CD4-positive, alpha-beta memory T cell (primary cell): ENCODE measurements at regions not wholly inside any gene's neighbourhood (a gene's known extent, or its start where the extent isn't known, plus 50 kb on each side); places are given as distances from the start of the nearest gene placed in this dataset.

Experiments used
- CTCF ChIA-PET: fragments of 350-600 bp; sonication (Branson Sonifier 250); formaldehyde crosslinking; loops from one replicate; lab custom pipeline; 2021; ENCODE audit warnings: inconsistent platforms; ENCODE audit not compliant: partially characterized antibody; lab: Charles Lee
- POLR2A ChIA-PET: fragments of 350-600 bp; sonication (Branson Sonifier 250); formaldehyde crosslinking; loops from one replicate; lab custom pipeline; 2021; ENCODE audit not compliant: partially characterized antibody; lab: Charles Lee
- DNase-seq, 5 donors: peaks; one replicate each; pipeline versions ENCODE4 v3.0.0 to v3.0.0-alpha.2; 2020 to 2022; ENCODE audit warnings: mixed read lengths in 1 of 5
- H3K27ac ChIP-seq: one replicate; pipeline ENCODE4 v1.7.0; 2013; ENCODE audit warnings: low read depth, low read length
- H3K27me3 ChIP-seq: 2 replicates; pipeline ENCODE4 v1.7.0; 2013; ENCODE audit warnings: mild to moderate bottlenecking, low read length, moderate library complexity; ENCODE audit not compliant: insufficient read depth
- H3K36me3 ChIP-seq: 2 replicates; pipeline ENCODE4 v1.7.0; 2013; ENCODE audit warnings: mild to moderate bottlenecking, low read length, moderate library complexity; ENCODE audit not compliant: insufficient read depth
- H3K4me1 ChIP-seq: 2 replicates; pipeline ENCODE4 v1.7.0; 2013; ENCODE audit warnings: mild to moderate bottlenecking, low read length, moderate library complexity; ENCODE audit not compliant: insufficient read depth
- H3K4me3 ChIP-seq, 2 donors: one replicate each; pipeline ENCODE4 v1.7.0; 2013; ENCODE audit warnings: low read length in 2 of 2, mild to moderate bottlenecking in 1 of 2
- H3K9me3 ChIP-seq, 2 donors: one replicate each; pipeline ENCODE4 v1.7.0; 2013; ENCODE audit warnings: low read length in 2 of 2, control low read depth in 1 of 2; ENCODE audit not compliant: control insufficient read depth in 1 of 2
- H3K27ac Mint-ChIP-seq, 7 donors: one replicate each; pipeline ENCODE4 v1.8.0; 2020 to 2021; ENCODE audit warnings: mixed read lengths in 7 of 7, mild to moderate bottlenecking in 6 of 7, inconsistent platforms in 3 of 7, moderate library complexity in 3 of 7
- H3K27me3 Mint-ChIP-seq, 2 donors: one replicate each; pipeline ENCODE4 v1.8.0; 2020 to 2021; ENCODE audit warnings: mixed read lengths in 2 of 2
- H3K36me3 Mint-ChIP-seq, 2 donors: one replicate each; pipeline ENCODE4 v1.8.0; 2020 to 2021; ENCODE audit warnings: mixed read lengths in 2 of 2, inconsistent platforms in 1 of 2, mild to moderate bottlenecking in 1 of 2
- H3K4me1 Mint-ChIP-seq, 4 donors: one replicate each; pipeline ENCODE4 v1.8.0; 2020 to 2021; ENCODE audit warnings: mixed read lengths in 4 of 4, mild to moderate bottlenecking in 1 of 4
- H3K4me3 Mint-ChIP-seq, 8 donors: one replicate each; pipeline ENCODE4 v1.8.0; 2020 to 2021; ENCODE audit warnings: mixed read lengths in 8 of 8, mild to moderate bottlenecking in 7 of 8, moderate library complexity in 6 of 8, inconsistent platforms in 3 of 8
- H3K9me3 Mint-ChIP-seq, 8 donors: one replicate each; pipeline ENCODE4 v1.8.0; 2020 to 2021; ENCODE audit warnings: mixed read lengths in 8 of 8, mild to moderate bottlenecking in 5 of 8, inconsistent platforms in 3 of 8, moderate library complexity in 1 of 8
- intact Hi-C: fragments of 100-400 bp; cut with micrococcal nuclease; formaldehyde crosslinking; loops from one replicate; pipeline ENCODE4 v1.15.1; 2023

DNA sequence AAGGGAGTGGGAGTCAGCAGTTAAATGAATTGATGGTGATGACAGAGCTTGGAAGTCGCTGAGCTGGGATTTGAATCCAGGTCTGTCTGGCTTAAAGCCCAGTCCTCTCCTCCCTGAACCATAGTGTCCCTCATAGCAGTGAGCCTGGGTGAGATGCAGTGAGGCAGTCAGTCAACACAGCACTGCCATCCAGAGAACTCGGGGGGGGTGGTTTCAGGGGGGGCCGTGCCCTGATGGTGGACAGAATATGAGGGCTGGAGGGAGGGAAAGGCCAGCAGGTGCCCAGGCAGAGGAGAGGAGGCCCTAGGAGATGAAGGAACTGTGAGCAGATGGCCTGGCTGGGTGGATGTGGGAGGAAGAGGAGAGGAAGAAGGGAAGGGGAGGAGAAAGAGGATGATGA, 405.6 kb downstream of the PTPRU start:
- H3K4me3 ChIP-seq, result no peak overlapping the region
- H3K36me3 ChIP-seq, result no peaks in the 10 kb centered on the region
- Mint-ChIP-seq H3K9me3 (peaks cover 0 to 3% (median 0%) of the 10 kb centered on the region in 8 donors), H3K27me3 (peaks cover 0 to 9% of the 10 kb centered on the region in 2 donors), H3K4me3 (no peak overlapping the region), H3K27ac (no peak overlapping the region), H3K36me3 (no peaks in the 10 kb centered on the region), H3K4me1 (no peaks in the 10 kb centered on the region)
- intact Hi-C loops, result no loop called here
- no peaks in the 10 kb centered on the region for H3K27me3 ChIP-seq
- H3K27ac ChIP-seq, result no peak overlapping the region
- ChIA-PET POLR2A (no interaction called here), CTCF (no interaction called here)
- no peak for DNase-seq
- no peaks in the 10 kb centered on the region for H3K4me1 ChIP-seq
- no peaks in the 10 kb centered on the region for H3K9me3 ChIP-seq

DNA sequence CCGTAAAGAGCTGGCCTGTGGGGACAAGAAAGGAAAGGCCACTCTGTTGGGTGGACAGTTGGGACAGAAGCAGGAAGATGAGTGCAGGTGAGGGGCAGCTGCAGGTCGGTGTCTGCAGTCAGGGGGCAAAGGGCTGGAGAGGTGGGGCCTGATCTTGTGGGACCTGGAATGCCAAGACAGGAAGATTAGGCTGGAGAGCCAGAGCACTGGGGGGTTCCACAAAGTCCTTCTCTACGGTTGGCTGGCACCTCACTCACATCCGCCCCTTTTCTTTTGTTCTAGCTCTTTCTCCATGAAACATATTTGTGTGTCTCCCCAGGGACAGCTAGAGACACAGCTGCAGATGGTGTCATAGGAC, 404.1 kb downstream of the PTPRU start:
- intact Hi-C loops, result no loop called here
- H3K27me3 Mint-ChIP-seq, result peaks cover 0 to 18% of the 10 kb centered on the region in 2 donors
- ChIA-PET CTCF (no interaction called here), POLR2A (no interaction called here)
- no peaks in the 10 kb centered on the region for H3K4me1 Mint-ChIP-seq
- Histone ChIP-seq H3K4me1 (no peaks in the 10 kb centered on the region), H3K36me3 (no peaks in the 10 kb centered on the region), H3K27me3 (no peaks in the 10 kb centered on the region), H3K27ac (no peak overlapping the region), H3K4me3 (no peak overlapping the region), H3K9me3 (no peaks in the 10 kb centered on the region)
- no peak overlapping the region for H3K27ac Mint-ChIP-seq
- H3K4me3 Mint-ChIP-seq, result no peak overlapping the region
- DNase-seq, result no peak
- peaks cover 0 to 3% (median 0%) of the 10 kb centered on the region in 8 donors for H3K9me3 Mint-ChIP-seq
- no peaks in the 10 kb centered on the region for H3K36me3 Mint-ChIP-seq

DNA sequence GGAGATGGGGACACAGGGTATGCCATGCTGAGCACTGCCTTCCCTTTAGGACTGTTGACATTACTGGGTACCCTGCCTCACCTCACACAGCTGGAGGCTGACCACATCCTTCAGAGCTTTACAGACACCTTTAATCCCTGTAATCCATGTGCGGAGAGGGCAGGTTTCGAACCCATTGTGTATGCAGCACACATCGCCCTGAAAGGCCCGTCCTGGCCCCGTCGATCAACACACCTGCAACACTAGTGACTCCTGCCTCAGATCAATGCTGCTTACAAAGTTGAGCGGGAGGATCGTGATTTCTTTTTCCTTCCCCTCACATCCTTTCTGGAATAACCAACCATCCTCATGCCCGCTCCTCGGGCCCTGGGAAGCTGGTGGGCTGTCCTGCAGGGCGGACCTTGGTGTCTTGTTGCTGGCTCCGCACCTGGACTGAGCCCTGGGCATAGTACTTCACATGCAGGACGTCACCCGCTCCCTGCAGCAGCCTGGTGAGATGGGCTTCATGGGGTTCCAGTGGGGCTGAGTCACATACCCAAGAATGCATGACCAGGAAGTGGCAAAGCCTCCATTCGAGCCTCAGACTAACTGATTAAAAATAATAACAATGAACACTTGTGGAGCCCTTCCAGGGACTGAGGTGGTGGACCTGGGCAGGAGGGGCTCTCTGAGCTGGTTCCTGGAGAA, 403.6 kb downstream of the PTPRU start:
- Mint-ChIP-seq H3K36me3 (no peaks in the 10 kb centered on the region), H3K27me3 (peaks cover 0 to 15% of the 10 kb centered on the region in 2 donors), H3K4me3 (no peak overlapping the region), H3K4me1 (no peaks in the 10 kb centered on the region), H3K9me3 (peaks cover 0 to 3% (median 0%) of the 10 kb centered on the region in 8 donors), H3K27ac (no peak overlapping the region)
- Histone ChIP-seq H3K9me3 (no peaks in the 10 kb centered on the region), H3K27me3 (no peaks in the 10 kb centered on the region), H3K4me1 (no peaks in the 10 kb centered on the region), H3K27ac (no peak overlapping the region), H3K4me3 (no peak overlapping the region), H3K36me3 (no peaks in the 10 kb centered on the region)
- intact Hi-C loops, result no loop called here
- CTCF ChIA-PET, result no interaction called here
- DNase-seq, result no peak
- POLR2A ChIA-PET, result no interaction called here

DNA sequence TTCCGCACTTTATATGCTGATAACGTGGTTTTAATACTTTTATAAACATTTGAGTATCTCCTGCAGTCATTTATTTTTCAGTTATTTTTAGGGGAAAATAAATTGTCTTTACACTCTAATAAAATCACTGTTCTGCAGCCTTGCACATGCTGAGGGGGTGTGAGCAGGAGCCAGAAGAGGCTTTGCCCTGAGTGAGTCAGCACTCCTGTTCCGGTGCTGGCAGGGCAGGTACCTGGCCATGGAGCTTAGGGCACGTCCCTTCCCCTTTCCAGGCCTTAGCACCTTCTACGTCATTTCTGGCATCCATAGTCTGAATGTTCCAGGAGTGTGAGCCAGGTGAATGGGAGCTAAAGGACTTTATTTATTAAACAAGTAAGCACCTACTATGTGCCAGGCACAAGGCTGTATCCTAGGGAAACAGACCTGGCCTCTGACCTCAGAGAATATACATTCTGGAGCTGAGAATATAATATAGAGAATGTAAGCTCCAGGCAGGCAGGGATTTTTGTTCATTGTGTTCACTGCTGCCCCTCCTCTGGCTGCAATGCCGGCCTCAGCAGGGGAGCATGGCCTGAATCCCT, 402.9 kb downstream of the PTPRU start:
- H3K4me1 ChIP-seq, result no peaks in the 10 kb centered on the region
- ChIA-PET CTCF (no interaction called here), POLR2A (no interaction called here)
- H3K27me3 Mint-ChIP-seq, result peaks cover 0 to 15% of the 10 kb centered on the region in 2 donors
- H3K36me3 Mint-ChIP-seq, result no peaks in the 10 kb centered on the region
- no peak for DNase-seq
- H3K27ac ChIP-seq, result no peak overlapping the region
- H3K9me3 ChIP-seq, result no peaks in the 10 kb centered on the region
- no peaks in the 10 kb centered on the region for H3K4me1 Mint-ChIP-seq
- no peak overlapping the region for H3K4me3 Mint-ChIP-seq
- no peak overlapping the region for H3K27ac Mint-ChIP-seq
- no peaks in the 10 kb centered on the region for H3K27me3 ChIP-seq
- no peak overlapping the region for H3K4me3 ChIP-seq
- peaks cover 0 to 3% (median 0%) of the 10 kb centered on the region in 8 donors for H3K9me3 Mint-ChIP-seq
- H3K36me3 ChIP-seq, result no peaks in the 10 kb centered on the region
- intact Hi-C loops, result no loop called here

DNA sequence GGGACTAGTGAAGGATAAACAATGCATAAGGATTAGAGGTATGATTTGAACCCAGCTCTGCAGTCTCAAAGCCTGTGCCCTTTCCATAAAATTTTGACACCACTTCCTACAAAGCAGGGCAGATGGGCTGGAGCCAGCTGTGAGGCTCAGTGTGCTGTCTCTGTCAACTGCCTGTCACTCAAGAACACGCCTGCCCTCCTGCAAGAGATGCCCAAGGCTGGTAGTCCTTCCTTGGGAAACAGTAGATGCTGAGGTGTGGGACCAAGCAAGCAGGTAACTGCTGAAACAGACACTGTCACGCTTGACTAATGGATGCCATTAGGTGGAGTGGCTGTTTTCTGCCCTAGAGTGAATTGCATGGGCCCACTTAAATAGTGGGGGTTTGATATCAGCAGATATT, 402.0 kb downstream of the PTPRU start:
- Histone ChIP-seq H3K9me3 (no peaks in the 10 kb centered on the region), H3K4me1 (no peaks in the 10 kb centered on the region), H3K4me3 (no peak overlapping the region), H3K27me3 (no peaks in the 10 kb centered on the region), H3K36me3 (no peaks in the 10 kb centered on the region), H3K27ac (no peak overlapping the region)
- no peaks in the 10 kb centered on the region for H3K4me1 Mint-ChIP-seq
- no peak overlapping the region for H3K27ac Mint-ChIP-seq
- peaks cover 4 to 18% of the 10 kb centered on the region in 2 donors for H3K27me3 Mint-ChIP-seq
- H3K36me3 Mint-ChIP-seq, result no peaks in the 10 kb centered on the region
- no peak overlapping the region for H3K4me3 Mint-ChIP-seq
- H3K9me3 Mint-ChIP-seq, result peaks cover 0 to 3% (median 0%) of the 10 kb centered on the region in 8 donors
- intact Hi-C loops, result no loop called here
- CTCF ChIA-PET, result no interaction called here
- no peak for DNase-seq
- POLR2A ChIA-PET, result no interaction called here

DNA sequence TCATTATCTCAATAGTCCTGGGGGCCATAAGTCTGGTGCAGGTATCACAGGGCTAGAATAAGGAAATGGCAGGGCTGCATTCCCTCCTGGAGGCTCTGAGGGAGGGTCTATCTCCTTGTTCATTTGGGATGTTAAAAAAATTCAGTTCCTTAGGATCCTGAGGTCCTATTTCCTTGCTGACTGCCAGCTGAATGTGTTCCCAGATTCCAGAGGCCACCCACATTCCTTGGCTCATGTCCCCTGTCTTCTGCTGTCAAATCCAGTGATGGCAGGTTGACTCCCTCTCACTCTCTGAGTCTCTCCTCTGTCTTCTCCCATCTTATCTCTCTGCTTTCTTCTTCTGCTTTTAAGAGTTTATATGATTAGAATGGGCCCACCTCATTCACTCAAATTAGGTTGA, 400.6 kb downstream of the PTPRU start:
- Mint-ChIP-seq H3K27me3 (peaks cover 4 to 18% of the 10 kb centered on the region in 2 donors), H3K4me3 (no peak overlapping the region), H3K4me1 (no peaks in the 10 kb centered on the region), H3K27ac (no peak overlapping the region), H3K9me3 (peaks cover 0 to 3% (median 0%) of the 10 kb centered on the region in 8 donors), H3K36me3 (no peaks in the 10 kb centered on the region)
- intact Hi-C loops, result no loop called here
- no peak overlapping the region for H3K27ac ChIP-seq
- DNase-seq, result no peak
- no peak overlapping the region for H3K4me3 ChIP-seq
- H3K27me3 ChIP-seq, result no peaks in the 10 kb centered on the region
- ChIA-PET POLR2A (no interaction called here), CTCF (no interaction called here)
- no peaks in the 10 kb centered on the region for H3K36me3 ChIP-seq
- H3K4me1 ChIP-seq, result no peaks in the 10 kb centered on the region
- no peaks in the 10 kb centered on the region for H3K9me3 ChIP-seq

DNA sequence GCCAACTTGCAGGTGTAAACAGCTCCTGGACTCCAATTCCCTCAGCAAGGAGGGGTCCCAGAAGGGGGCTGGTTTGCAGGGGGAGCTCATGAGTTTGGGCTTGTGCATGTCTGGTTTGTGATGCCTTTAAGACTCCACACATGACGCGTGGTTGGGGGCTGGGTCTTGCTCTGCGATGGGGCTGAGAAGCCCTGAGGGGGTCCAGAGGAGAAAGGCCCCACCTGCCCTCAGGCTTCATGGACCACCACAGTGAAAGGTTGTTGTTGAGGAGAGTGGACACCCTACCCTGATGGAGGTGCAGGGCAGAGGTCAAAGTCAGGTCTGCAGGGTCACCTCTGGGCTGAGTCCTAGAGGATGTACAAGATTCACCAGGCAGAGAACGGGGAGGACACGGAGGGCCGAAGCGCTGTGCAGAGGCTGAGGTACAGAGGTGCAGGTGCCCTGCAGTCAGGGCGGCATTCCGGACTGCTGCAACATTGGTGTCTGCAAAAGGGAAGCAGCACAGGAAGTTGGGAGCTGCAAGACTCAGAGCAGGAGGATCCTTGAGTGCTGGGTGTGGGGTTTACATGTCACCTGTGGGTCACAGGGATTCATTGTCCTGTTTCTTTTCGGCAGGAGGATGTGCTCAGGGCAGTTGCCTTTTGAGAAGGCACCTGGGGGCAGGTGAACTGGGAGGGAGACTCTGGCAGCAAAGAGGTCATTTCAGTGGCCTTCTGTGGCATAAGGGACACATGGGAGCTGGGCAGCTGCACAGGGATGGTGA, 399.4 kb downstream of the PTPRU start:
- H3K36me3 ChIP-seq, result no peaks in the 10 kb centered on the region
- Mint-ChIP-seq H3K4me1 (no peaks in the 10 kb centered on the region), H3K27ac (no peak overlapping the region), H3K36me3 (no peaks in the 10 kb centered on the region), H3K27me3 (peaks cover 7 to 16% of the 10 kb centered on the region in 2 donors), H3K9me3 (peaks cover 0 to 3% (median 0%) of the 10 kb centered on the region in 8 donors), H3K4me3 (no peak overlapping the region)
- H3K4me3 ChIP-seq, result no peak overlapping the region
- intact Hi-C loops, result no loop called here
- no peaks in the 10 kb centered on the region for H3K4me1 ChIP-seq
- ChIA-PET CTCF (no interaction called here), POLR2A (no interaction called here)
- H3K27ac ChIP-seq, result no peak overlapping the region
- DNase-seq, result no peak
- no peaks in the 10 kb centered on the region for H3K9me3 ChIP-seq
- no peaks in the 10 kb centered on the region for H3K27me3 ChIP-seq
